HUES64 (cell line): ENCODE measurements at regions not wholly inside any gene's neighbourhood (a gene's known extent, or its start where the extent isn't known, plus 50 kb on each side); places are given as distances from the start of the nearest gene placed in this dataset.
"Not testable (repeated sequence)": the region's sequence is repeated elsewhere in the genome, so short reads cannot be mapped to it uniquely, and the experiment has no call there.

Experiments
- H3K27ac ChIP-seq: 2 replicates; pipeline ENCODE4 v1.7.0; 2013; ENCODE audit warnings: low read depth, low read length, inconsistent platforms
- H3K27me3 ChIP-seq: 2 replicates; pipeline ENCODE4 v1.6.1; 2013; ENCODE audit warnings: mild to moderate bottlenecking, low read length; ENCODE audit not compliant: insufficient read depth
- H3K36me3 ChIP-seq: 2 replicates; pipeline ENCODE4 v1.6.1; 2013; ENCODE audit warnings: mild to moderate bottlenecking, low read length; ENCODE audit not compliant: insufficient read depth
- H3K4me1 ChIP-seq: 2 replicates; pipeline ENCODE4 v1.6.1; 2013; ENCODE audit warnings: mild to moderate bottlenecking, low read length, moderate library complexity; ENCODE audit not compliant: insufficient read depth
- H3K4me3 ChIP-seq: 2 replicates; pipeline ENCODE4 v1.5.1; 2013; ENCODE audit warnings: mild to moderate bottlenecking, low read length, moderate library complexity
- H3K9ac ChIP-seq: 2 replicates; pipeline ENCODE4 v1.6.1; 2013; ENCODE audit warnings: mild to moderate bottlenecking, low read depth, low read length
- H3K9me3 ChIP-seq: 2 replicates; pipeline ENCODE4 v1.6.1; 2013; ENCODE audit warnings: low read depth, low read length; ENCODE audit not compliant: insufficient read depth
- WGBS: fragments of 150-250, 120-280 bp; methylation state at CpG from one replicate; pipeline ENCODE4 v1.1.7; 2013; ENCODE audit warnings: missing lambda C conversion rate; 5-methylcytosine and 5-hydroxymethylcytosine counted together

DNA sequence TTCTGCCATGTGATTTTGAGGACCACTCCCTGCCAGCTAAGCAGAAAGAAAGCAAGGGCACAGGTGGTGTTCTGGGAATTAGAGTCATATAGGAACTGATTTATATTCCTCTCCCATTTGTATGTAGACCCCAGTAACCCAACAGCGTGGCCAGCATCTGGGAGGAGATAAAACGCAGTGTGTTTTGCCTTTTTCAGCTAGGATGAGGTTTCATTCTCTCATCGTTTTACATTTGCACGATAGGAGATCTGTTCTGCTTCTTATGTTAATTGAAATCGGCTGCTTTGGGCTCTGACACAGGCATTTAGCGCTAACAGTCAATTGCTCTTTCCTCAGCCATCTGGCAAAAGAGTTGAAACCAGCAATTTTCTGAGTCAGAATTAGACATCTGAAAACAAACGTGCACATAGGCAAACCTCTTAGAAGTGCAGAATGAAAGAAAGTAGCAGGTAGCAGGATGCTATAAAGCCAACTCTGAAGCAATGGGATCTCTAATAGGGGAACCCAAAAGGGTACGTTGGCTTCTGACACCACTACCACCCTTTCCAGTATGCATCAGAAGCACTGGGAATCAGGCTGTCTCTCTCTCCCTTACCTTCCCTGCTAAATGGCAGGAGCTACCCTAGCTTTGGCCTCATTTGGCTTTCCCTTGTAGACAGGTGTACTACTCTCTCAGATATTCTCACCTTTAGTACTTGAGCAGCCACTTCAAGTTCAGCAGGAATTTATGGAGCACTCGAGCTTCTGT, 219.1 kb downstream of the PHLDA1 start:
- H3K9me3 ChIP-seq: peaks cover 6% of the 10 kb centered on the region; the same call in 1 of the 2 replicates
- H3K4me1 ChIP-seq: peaks cover 35% of the 10 kb centered on the region
- H3K9ac ChIP-seq: no peak overlapping the region
- 17% methylated on average over 9 of the region's 9 CpGs for WGBS
- H3K27ac ChIP-seq: peak overlapping the region; percentile 53; the same call in 1 of the 2 replicates
- H3K4me3 ChIP-seq: no peak overlapping the region
- H3K27me3 ChIP-seq: peaks cover 9% of the 10 kb centered on the region; the same call in 1 of the 2 replicates
- no peaks in the 10 kb centered on the region for H3K36me3 ChIP-seq

DNA sequence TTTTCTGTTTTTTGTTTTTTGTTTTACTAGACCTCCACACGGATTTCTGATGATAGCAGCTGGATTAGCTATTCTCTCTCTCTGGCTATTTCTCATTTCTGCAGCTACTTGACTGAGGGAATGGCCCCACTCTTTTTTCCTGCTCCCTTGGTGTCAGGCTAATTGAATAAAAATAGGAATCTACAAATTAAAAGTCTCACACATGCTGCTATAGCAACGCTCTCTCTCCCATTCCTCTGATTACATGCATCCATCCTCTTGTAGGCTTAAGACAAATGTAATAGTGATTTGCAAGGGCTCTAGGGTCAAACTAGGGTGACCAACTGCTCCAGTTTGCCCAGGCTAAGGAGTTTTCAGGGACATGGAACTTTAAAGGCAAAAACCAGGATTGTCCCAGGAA, 221.8 kb downstream of the PHLDA1 start:
- Histone ChIP-seq H3K4me1 (peaks cover 30% of the 10 kb centered on the region), H3K9ac (no peak overlapping the region), H3K27me3 (peaks cover 9% of the 10 kb centered on the region; the same call in 1 of the 2 replicates), H3K4me3 (no peak overlapping the region), H3K36me3 (no peaks in the 10 kb centered on the region), H3K27ac (no peak overlapping the region), H3K9me3 (peaks cover 6% of the 10 kb centered on the region; the same call in 1 of the 2 replicates)
- WGBS: 30% methylated on average over 2 of the region's 2 CpGs

DNA sequence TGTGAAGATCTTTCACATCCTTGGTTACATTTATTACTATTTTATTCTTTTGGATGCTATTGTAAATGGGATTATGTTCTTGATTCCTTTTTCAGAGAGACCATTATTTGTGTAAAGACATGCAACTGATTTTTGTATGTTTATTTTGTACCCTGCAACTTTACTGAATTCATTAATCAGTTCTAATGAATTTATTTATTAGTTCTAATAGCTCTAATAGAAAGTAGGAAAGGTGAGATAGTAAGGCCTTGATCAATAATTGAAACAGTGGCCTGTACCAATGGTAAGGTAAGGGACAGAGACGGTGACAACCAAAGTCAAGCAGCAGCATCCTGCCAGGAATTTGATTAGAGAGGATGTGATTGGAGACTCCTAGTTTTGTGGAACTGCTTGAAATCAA, 224.1 kb downstream of the PHLDA1 start:
- Histone ChIP-seq H3K36me3 (no peaks in the 10 kb centered on the region), H3K27ac (no peak overlapping the region), H3K4me1 (peaks cover 22% of the 10 kb centered on the region), H3K4me3 (no peak overlapping the region), H3K9me3 (peaks cover 6% of the 10 kb centered on the region; the same call in 1 of the 2 replicates), H3K27me3 (no peaks in the 10 kb centered on the region), H3K9ac (no peak overlapping the region)
- WGBS: 95% methylated on average over 1 of the region's 1 CpG

DNA sequence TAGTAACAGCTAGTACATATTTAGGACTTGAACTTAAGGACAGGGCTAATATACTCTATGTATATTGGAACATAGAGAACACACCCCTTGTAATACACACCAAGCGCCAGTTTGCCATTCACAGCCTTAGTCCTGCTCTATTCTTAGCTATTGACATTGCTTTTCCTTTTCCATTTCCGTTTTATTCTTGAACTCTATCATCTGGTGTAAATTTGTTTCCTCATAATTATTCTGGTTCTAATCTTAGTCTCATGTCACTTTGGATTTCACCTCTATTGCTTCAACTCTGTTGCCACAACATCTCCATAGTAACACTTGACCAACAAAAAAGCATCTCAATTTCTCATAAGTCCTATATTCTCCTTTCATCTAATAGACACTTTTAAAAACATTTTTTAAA, 225.7 kb downstream of the PHLDA1 start:
- WGBS: 97% methylated on average over 2 of the region's 2 CpGs
- Histone ChIP-seq H3K9me3 (peaks cover 6% of the 10 kb centered on the region; the same call in 1 of the 2 replicates), H3K4me3 (no peak overlapping the region), H3K9ac (no peak overlapping the region), H3K27me3 (no peaks in the 10 kb centered on the region), H3K4me1 (peaks cover 16% of the 10 kb centered on the region), H3K36me3 (no peaks in the 10 kb centered on the region), H3K27ac (no peak overlapping the region)

DNA sequence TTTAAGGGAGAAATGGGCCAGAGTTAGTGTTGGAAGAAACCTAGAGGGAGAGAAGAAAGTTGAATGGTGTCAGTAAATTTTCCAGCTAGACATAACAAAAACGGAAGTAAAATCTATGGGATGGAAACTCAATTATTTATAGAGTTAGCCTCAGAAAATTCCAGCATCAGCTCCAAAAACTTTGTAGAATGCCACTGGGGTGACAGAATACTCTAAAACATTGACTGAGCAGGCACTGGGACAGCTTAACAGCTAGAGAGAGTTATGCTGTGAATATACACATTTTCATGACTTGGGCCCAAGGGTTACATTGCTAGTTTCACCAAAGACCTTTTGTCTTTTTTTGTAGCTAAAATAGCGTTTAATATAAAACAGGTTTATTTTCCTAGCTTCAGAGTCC, 226.3 kb downstream of the PHLDA1 start:
- Histone ChIP-seq H3K4me1 (peaks cover 14% of the 10 kb centered on the region), H3K36me3 (no peaks in the 10 kb centered on the region), H3K4me3 (no peak overlapping the region), H3K9ac (no peak overlapping the region), H3K27me3 (no peaks in the 10 kb centered on the region), H3K9me3 (peaks cover 6% of the 10 kb centered on the region; the same call in 1 of the 2 replicates), H3K27ac (no peak overlapping the region)
- 100% methylated on average over 1 of the region's 2 CpGs for WGBS

DNA sequence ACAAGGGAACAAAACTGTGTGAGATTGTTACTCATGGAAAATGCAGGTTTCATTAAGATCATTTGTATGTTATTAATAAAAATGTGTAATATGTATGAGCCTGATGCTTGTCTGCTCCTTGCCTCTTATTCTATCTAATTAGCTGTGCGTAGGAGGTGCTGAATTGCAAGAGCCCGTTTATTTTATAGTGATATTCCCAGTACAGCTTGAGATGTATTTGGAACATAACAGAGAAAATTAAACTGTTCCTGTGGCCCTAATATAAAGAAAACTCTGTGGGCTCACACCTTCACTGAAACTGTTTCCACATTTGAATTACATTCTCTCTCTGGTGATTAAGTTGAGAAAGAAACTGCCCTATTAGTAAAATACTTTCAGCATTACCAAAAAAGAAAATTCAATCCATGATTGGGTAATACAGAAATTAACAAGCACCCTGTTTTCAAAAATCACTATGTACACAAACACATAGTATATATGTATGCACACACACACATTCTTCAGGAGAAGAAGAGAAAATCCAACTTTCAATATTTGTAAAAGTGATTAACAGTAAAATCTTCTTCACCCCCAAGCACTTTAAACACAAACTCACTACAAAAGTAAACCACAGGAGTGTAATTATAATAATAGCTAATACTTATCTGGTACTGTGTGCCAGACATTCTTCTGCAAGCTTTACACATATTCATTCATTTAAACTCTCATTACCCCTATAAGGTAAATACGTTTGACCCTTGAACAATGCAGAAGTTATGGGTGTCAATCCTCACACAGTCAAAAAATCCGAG, 233.2 kb downstream of the PHLDA1 start:
- no peaks in the 10 kb centered on the region for H3K9me3 ChIP-seq
- no peak overlapping the region for H3K4me3 ChIP-seq
- no peaks in the 10 kb centered on the region for H3K4me1 ChIP-seq
- H3K36me3 ChIP-seq: no peaks in the 10 kb centered on the region
- H3K9ac ChIP-seq: no peak overlapping the region
- H3K27me3 ChIP-seq: no peaks in the 10 kb centered on the region
- WGBS: 90% methylated on average over 2 of the region's 4 CpGs
- H3K27ac ChIP-seq: no peak overlapping the region

DNA sequence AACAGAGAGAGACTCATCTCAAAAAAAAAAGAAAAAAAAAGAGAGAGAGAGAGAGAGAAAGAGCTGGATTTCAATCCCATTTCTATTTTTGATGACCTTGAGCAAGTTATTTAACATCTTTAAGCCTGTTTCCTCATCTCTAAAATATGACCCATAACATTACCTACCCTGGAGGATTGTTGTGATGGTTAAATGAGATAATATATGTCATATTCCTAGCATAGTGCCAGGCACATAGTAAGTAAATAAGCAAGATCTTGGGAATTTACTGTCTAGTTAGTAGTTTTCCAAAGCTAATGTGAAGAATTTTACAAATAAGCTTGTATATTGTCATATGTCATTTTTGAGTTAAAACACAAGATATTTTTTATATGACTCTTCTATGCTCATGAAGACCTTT, 236.5 kb downstream of the PHLDA1 start:
- Histone ChIP-seq H3K4me3 (no peak overlapping the region), H3K4me1 (peaks cover 15% of the 10 kb centered on the region), H3K27me3 (no peaks in the 10 kb centered on the region), H3K9me3 (no peaks in the 10 kb centered on the region), H3K36me3 (no peaks in the 10 kb centered on the region), H3K27ac (no peak overlapping the region), H3K9ac (no peak overlapping the region)

DNA sequence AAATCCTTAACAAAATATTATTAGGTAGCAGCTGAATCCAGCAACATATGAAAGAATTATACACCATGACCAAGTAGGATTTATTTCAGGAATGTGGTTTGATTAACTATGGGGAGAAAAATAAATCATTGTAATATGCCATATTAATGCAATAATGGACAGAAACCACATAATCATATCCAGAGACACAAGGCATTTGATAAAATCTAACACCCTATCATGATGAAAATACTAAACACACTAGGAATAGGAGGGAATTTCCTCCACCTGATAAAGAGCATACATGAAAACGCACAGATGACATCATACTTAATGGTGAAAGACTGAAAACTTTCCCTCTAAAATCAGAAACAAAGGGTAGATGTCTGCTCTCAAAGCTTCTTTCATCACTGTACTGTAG, 238.9 kb downstream of the PHLDA1 start:
- Histone ChIP-seq H3K4me1 (peaks cover 15% of the 10 kb centered on the region), H3K36me3 (no peaks in the 10 kb centered on the region), H3K27me3 (no peaks in the 10 kb centered on the region), H3K27ac (no peak overlapping the region), H3K9me3 (no peaks in the 10 kb centered on the region), H3K9ac (no peak overlapping the region), H3K4me3 (no peak overlapping the region)
- 100% methylated on average over 1 of the region's 1 CpG for WGBS

DNA sequence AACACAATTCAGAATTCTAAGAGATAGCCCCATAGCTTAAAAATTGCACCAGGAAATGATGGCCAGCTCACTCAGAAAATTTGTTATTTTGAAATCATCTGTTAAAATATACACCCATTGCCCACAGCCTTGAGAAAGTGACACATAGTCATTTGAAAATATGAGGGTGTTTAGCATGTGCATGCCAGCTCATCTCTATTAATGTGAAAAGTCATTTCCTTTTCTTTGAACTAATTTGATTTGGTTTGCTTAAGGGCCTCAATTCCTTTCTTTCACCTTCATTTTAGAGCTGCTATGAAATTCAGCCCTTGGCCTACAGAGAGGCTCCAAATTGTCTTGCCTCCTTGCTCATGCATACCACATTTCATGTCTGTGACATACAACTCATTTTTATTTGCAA, 241.4 kb downstream of the PHLDA1 start:
- H3K9ac ChIP-seq: no peak overlapping the region
- H3K27ac ChIP-seq: no peak overlapping the region
- H3K27me3 ChIP-seq: no peaks in the 10 kb centered on the region
- no peaks in the 10 kb centered on the region for H3K36me3 ChIP-seq
- peaks cover 15% of the 10 kb centered on the region for H3K4me1 ChIP-seq
- H3K4me3 ChIP-seq: no peak overlapping the region
- no peaks in the 10 kb centered on the region for H3K9me3 ChIP-seq

DNA sequence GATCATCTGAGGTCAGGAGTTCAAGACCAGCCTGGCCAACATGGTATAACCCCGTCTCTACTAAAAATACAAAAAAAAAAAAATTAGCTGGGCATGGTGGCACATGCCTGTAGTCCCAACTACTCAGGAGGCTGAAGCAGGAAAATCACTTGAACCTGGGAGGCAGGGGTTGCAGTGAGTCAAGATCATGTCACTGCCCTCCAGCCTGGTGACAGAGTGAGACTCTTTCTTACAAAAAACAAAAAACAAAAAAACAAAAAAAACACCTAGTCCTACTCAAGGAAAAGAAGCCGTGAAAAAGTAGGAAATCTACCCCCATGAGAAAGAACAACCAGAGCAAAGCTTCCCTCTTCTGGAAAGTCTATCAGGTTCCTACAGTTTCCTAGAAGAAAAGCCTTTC, 244.4 kb downstream of the PHLDA1 start:
- H3K4me3 ChIP-seq, H3K4me1 ChIP-seq, H3K9me3 ChIP-seq, H3K36me3 ChIP-seq, H3K27ac ChIP-seq, H3K27me3 ChIP-seq, H3K9ac ChIP-seq: not testable (repeated sequence)
- 91% methylated on average over 1 of the region's 2 CpGs for WGBS

DNA sequence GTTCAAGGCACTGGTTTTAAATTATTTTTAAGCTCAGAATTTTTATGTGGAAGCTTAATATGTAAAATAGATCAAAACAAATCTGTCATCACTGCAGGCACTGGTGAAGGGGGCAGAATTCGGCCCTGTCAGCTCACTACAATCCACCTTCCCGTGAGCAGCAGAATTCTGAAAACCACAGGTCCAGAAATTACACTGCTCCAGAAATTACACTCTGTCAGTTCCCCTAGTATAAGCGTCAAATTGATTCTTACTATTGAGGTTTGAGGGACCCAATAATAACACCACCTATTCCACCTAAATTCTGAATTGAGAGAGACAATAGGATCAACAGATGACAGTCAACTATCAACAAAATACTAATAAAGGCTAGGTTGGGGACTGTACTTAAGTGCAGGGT, 245.5 kb downstream of the PHLDA1 start:
- Histone ChIP-seq H3K27me3 (no peaks in the 10 kb centered on the region), H3K9ac (no peak overlapping the region), H3K36me3 (no peaks in the 10 kb centered on the region), H3K4me1 (no peaks in the 10 kb centered on the region), H3K9me3 (no peaks in the 10 kb centered on the region), H3K27ac (no peak overlapping the region), H3K4me3 (no peak overlapping the region)
- 93% methylated on average over 3 of the region's 3 CpGs for whole genome bisulfite sequencing
